ENCODE measurements at regions not wholly inside any gene's neighbourhood (a gene's known extent, or its start where the extent isn't known, plus 50 kb on each side); places are given as distances from the start of the nearest gene placed in this dataset.

- TF ChIP-seq CTCF (IDR thresholded peaks at IDR 0.05; ENCODE audit: low read length) = no peak
- no peak for TF ChIP-seq EZH2 (optimal IDR thresholded peaks at IDR 0.05; ENCODE audit: low read depth, low read length)
- no peak for TF ChIP-seq EZH2phosphoT487 (IDR thresholded peaks at IDR 0.05; ENCODE audit: low read length)
These were observed 57.0 kb downstream of the TTC32 start for GRCh38 chr2:19844750-19845149.

Data from MM.1S (cell line).